ENCODE measurements at regions not wholly inside any gene's neighbourhood (a gene's known extent, or its start where the extent isn't known, plus 50 kb on each side); places are given as distances from the start of the nearest gene placed in this dataset.
"Not testable (repeated sequence)": the region's sequence is repeated elsewhere in the genome, so short reads cannot be mapped to it uniquely, and the experiment has no call there.

- not testable (repeated sequence) for H3K27ac ChIP-seq (ENCODE audit: low read depth, low read length, poor library complexity, severe bottlenecking); H3K4me2 ChIP-seq (ENCODE audit: low read length); H4K20me1 ChIP-seq (ENCODE audit: insufficient read depth, low read length); H3K27me3 ChIP-seq (ENCODE audit: insufficient read depth, low read length); H3K36me3 ChIP-seq (ENCODE audit: insufficient read depth, low read length); H3K9ac ChIP-seq (ENCODE audit: low read length); H3K9me3 ChIP-seq (ENCODE audit: low read length); H3K4me1 ChIP-seq (ENCODE audit: insufficient read depth, low read length, severe bottlenecking); H3K9me2 ChIP-seq (ENCODE audit: low read depth, low read length); H3F3A ChIP-seq (ENCODE audit: insufficient read depth, low read length); H3K4me3 ChIP-seq (ENCODE audit: low read depth, low read length, poor library complexity, severe bottlenecking); H2AFZ ChIP-seq (ENCODE audit: low read length); H3K79me2 ChIP-seq (ENCODE audit: insufficient read depth, low read length)
These were observed 1109.2 kb upstream of the TMEM132C start for GRCh38 chr12:127157501-127158366.

- Histone ChIP-seq H3K36me3 (ENCODE audit: insufficient read depth, low read length) (no peaks in the 10 kb centered on the region), H3K4me1 (ENCODE audit: insufficient read depth, low read length, severe bottlenecking) (no peaks in the 10 kb centered on the region), H3K27me3 (ENCODE audit: insufficient read depth, low read length) (no peaks in the 10 kb centered on the region), H3K27ac (ENCODE audit: low read depth, low read length, poor library complexity, severe bottlenecking) (no peak overlapping the region), H3F3A (ENCODE audit: insufficient read depth, low read length) (no peaks in the 10 kb centered on the region), H3K9ac (ENCODE audit: low read length) (no peak overlapping the region), H3K4me2 (ENCODE audit: low read length) (no peak overlapping the region), H3K9me3 (ENCODE audit: low read length) (no peaks in the 10 kb centered on the region), H3K9me2 (ENCODE audit: low read depth, low read length) (no peaks in the 10 kb centered on the region), H3K4me3 (ENCODE audit: low read depth, low read length, poor library complexity, severe bottlenecking) (no peak overlapping the region), H4K20me1 (ENCODE audit: insufficient read depth, low read length) (no peaks in the 10 kb centered on the region), H2AFZ (ENCODE audit: low read length) (no peak overlapping the region), H3K79me2 (ENCODE audit: insufficient read depth, low read length) (no peaks in the 10 kb centered on the region)
- TF ChIP-seq EZH2 (IDR thresholded peaks at IDR 0.05; ENCODE audit: borderline replicate concordance, low read length), result no peak
- no peak for TF ChIP-seq CTCF (IDR thresholded peaks at IDR 0.05; ENCODE audit: low read length)
These were observed 1108.4 kb upstream of the TMEM132C start for GRCh38 chr12:127158385-127159061.

- no peak overlapping the region for H2AFZ ChIP-seq (ENCODE audit: low read length)
- no peak overlapping the region for H3K27ac ChIP-seq (ENCODE audit: low read depth, low read length, poor library complexity, severe bottlenecking)
- no peak overlapping the region for H3K4me3 ChIP-seq (ENCODE audit: low read depth, low read length, poor library complexity, severe bottlenecking)
- H4K20me1 ChIP-seq (ENCODE audit: insufficient read depth, low read length), result no peaks in the 10 kb centered on the region
- no peaks in the 10 kb centered on the region for H3K27me3 ChIP-seq (ENCODE audit: insufficient read depth, low read length)
- H3K9ac ChIP-seq (ENCODE audit: low read length), result no peak overlapping the region
- no peak overlapping the region for H3K4me2 ChIP-seq (ENCODE audit: low read length)
- H3K4me1 ChIP-seq (ENCODE audit: insufficient read depth, low read length, severe bottlenecking), result no peaks in the 10 kb centered on the region
- H3K9me3 ChIP-seq (ENCODE audit: low read length), result no peaks in the 10 kb centered on the region
- H3F3A ChIP-seq (ENCODE audit: insufficient read depth, low read length), result no peaks in the 10 kb centered on the region
- no peaks in the 10 kb centered on the region for H3K9me2 ChIP-seq (ENCODE audit: low read depth, low read length)
- no peaks in the 10 kb centered on the region for H3K79me2 ChIP-seq (ENCODE audit: insufficient read depth, low read length)
- TF ChIP-seq EZH2 (IDR thresholded peaks at IDR 0.05; ENCODE audit: borderline replicate concordance, low read length), result no peak
- TF ChIP-seq CTCF (IDR thresholded peaks at IDR 0.05; ENCODE audit: low read length), result no peak
- H3K36me3 ChIP-seq (ENCODE audit: insufficient read depth, low read length), result no peaks in the 10 kb centered on the region
These were observed 1105.5 kb upstream of the TMEM132C start for GRCh38 chr12:127161466-127161865.
